ENCODE measurements at regions not wholly inside any gene's neighbourhood (a gene's known extent, or its start where the extent isn't known, plus 50 kb on each side); places are given as distances from the start of the nearest gene placed in this dataset.

DNA sequence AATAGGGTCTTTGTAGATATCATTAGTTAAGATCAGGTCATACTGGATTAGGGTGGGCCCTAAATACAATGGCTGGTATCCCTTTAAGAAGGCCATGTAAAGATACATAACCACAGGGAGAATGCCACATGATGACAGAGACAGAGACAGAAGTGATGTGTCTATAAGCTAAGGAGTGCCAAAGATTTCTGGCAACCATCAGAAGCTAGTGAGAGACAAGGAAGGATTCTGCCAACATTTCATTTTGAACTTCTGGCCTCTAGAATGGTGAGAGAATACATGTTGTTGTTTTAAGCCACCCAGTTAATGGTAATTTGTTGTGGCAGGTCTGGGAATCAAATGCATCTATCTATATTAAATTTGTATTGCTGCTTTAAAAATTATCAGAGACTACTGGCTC, 185.5 kb upstream of the CYRIA start:
- Histone ChIP-seq H3K4me1 (ENCODE audit: low read depth) (no peaks in the 10 kb centered on the region), H3K4me3 (no peak overlapping the region), H3K36me3 (no peaks in the 10 kb centered on the region), H3K27ac (no peak overlapping the region), H3K9me3 (ENCODE audit: low read depth) (no peaks in the 10 kb centered on the region), H3K27me3 (no peaks in the 10 kb centered on the region)
- DNase-seq (ENCODE audit: low read depth in 1 of 2, low spot score in 1 of 2) = no peak
- TF ChIP-seq, protein P1, sequence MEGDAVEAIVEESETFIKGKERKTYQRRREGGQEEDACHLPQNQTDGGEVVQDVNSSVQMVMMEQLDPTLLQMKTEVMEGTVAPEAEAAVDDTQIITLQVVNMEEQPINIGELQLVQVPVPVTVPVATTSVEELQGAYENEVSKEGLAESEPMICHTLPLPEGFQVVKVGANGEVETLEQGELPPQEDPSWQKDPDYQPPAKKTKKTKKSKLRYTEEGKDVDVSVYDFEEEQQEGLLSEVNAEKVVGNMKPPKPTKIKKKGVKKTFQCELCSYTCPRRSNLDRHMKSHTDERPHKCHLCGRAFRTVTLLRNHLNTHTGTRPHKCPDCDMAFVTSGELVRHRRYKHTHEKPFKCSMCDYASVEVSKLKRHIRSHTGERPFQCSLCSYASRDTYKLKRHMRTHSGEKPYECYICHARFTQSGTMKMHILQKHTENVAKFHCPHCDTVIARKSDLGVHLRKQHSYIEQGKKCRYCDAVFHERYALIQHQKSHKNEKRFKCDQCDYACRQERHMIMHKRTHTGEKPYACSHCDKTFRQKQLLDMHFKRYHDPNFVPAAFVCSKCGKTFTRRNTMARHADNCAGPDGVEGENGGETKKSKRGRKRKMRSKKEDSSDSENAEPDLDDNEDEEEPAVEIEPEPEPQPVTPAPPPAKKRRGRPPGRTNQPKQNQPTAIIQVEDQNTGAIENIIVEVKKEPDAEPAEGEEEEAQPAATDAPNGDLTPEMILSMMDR (IDR thresholded peaks at IDR 0.05; ENCODE audit: low read depth, low read length) = no peak

DNA sequence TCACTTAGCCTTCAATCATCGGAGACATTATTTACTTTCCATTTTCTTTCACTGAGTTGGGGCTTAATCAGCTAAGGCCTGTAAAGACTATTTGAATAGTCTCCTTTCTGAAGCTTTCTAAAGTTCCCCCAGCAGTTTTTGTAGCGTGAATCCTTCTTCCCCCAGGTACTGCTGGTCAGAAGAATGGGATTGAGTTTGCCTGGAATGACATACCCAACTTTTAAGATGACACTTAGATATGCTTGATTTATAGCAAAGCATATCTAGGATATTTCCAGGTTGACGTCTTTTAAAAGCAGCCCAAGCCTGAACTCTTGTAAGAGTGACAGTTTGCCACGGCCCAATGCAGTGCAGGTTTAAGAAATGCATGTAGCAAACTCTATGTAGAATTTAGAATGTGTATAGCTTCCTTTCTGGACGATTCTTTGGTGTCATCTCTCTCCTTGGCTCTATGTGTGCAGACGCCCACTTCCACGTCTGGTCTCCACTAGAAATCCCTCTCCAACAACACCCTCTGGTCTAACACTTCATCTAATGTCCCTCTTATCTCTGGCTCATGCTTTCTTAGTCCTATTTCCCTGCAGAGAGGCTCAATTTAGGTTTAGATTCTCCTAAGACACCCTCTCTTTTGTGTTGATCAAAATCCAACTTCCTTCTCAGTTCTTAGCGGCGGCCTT, 175.0 kb upstream of the CYRIA start:
- Histone ChIP-seq H3K9me3 (ENCODE audit: low read depth) (no peaks in the 10 kb centered on the region), H3K27me3 (no peaks in the 10 kb centered on the region), H3K27ac (no peak overlapping the region), H3K4me1 (ENCODE audit: low read depth) (no peaks in the 10 kb centered on the region), H3K36me3 (no peaks in the 10 kb centered on the region), H3K4me3 (no peak overlapping the region)
- TF ChIP-seq, protein P1 (IDR thresholded peaks at IDR 0.05; ENCODE audit: low read depth, low read length) = no peak
- DNase-seq (ENCODE audit: low read depth in 1 of 2, low spot score in 1 of 2) = no peak

DNA sequence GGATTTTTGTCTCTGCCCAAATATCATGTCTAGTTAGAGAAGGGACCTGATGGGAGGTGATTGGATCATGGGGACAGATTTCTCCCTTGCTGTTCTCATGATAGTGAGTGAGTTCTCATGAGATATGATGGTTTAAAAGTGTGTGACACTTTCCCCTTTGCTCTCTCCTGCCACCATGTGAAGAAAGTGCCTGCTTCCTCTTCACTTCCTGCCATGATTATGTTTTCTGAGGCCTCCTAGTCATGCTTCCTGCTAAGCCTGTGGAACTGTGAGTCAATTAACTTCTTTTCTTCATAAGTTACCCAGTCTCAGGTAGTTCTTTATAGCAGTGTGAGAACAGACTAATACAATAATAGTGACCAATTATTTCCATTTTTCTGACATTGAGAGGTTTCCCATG, 167.3 kb upstream of the CYRIA start:
- TF ChIP-seq, protein P1 (IDR thresholded peaks at IDR 0.05; ENCODE audit: low read depth, low read length) = no peak
- DNase-seq (ENCODE audit: low read depth in 1 of 2, low spot score in 1 of 2) = no peak

DNA sequence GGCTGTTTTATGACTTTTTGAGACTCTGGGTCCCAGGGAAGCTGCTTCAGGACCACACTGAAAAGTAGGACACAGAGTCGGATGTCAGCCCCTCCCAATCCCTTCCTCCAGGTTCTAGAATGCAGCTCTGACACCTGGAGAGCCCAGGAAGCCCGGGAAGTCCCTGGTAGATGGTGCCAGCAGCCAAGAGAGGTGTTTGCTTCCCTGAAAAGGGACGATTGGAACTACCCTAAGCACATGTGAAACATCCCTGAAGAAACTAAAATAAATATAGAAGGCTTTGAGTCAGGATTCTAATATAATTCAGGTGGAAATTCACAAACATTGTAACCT, 163.2 kb upstream of the CYRIA start:
- Histone ChIP-seq H3K4me1 (ENCODE audit: low read depth) (no peaks in the 10 kb centered on the region), H3K36me3 (no peaks in the 10 kb centered on the region), H3K9me3 (ENCODE audit: low read depth) (no peaks in the 10 kb centered on the region), H3K27me3 (no peaks in the 10 kb centered on the region), H3K4me3 (no peak overlapping the region), H3K27ac (no peak overlapping the region)
- TF ChIP-seq, protein P1 (IDR thresholded peaks at IDR 0.05; ENCODE audit: low read depth, low read length) = no peak
- no peak for DNase-seq (ENCODE audit: low read depth in 1 of 2, low spot score in 1 of 2)

More for the DNA sequence above, 167.3 kb upstream of the CYRIA start:
- no peaks in the 10 kb centered on the region for H3K27me3 ChIP-seq
- H3K9me3 ChIP-seq (ENCODE audit: low read depth) = no peaks in the 10 kb centered on the region
- no peaks in the 10 kb centered on the region for H3K4me1 ChIP-seq (ENCODE audit: low read depth)
- no peak overlapping the region for H3K4me3 ChIP-seq
- no peak overlapping the region for H3K27ac ChIP-seq
- no peaks in the 10 kb centered on the region for H3K36me3 ChIP-seq

DNA sequence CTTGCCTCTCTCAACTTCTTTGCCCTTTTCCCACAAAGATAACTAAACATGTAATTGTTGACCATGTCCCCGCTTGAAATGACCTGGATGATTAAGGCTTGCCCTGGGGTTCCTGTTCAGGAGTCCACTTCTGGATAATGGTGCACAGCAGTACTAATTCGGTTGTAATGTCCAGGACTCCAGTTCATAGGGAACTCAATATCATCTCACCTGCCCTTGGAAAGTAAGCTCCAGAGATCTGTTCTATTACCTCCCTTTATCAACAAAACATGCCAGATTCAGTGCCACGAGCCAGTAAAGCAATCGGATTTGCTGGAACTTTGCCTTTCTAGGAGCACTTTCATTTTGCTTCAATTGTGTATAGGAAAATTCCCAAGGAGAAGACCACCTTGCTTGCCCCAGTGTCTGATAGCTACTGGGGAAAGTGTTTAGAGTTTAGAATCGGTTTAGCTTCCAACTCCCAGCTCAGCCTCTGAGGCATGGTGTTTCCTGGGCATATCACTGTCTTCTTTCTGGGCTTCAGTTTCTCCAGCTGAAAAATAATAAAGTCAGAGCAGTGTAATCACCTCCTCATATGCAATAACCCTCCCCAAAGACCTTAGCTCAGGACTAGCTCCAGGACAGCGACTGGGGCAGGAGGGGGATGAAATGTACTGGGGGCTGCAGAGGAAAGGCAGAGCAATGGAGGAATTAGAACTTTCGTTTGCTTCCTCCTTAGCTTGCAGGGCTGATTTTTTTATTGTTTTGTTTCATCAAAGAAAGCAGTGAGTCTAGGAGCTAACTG, 162.6 kb upstream of the CYRIA start:
- H3K27me3 ChIP-seq = no peaks in the 10 kb centered on the region
- H3K27ac ChIP-seq = no peak overlapping the region
- peak in 1 of 2 donors; percentile 4 for DNase-seq (ENCODE audit: low read depth in 1 of 2, low spot score in 1 of 2)
- no peak overlapping the region for H3K4me3 ChIP-seq
- H3K4me1 ChIP-seq (ENCODE audit: low read depth) = no peaks in the 10 kb centered on the region
- H3K9me3 ChIP-seq (ENCODE audit: low read depth) = no peaks in the 10 kb centered on the region
- TF ChIP-seq, protein P1 (IDR thresholded peaks at IDR 0.05; ENCODE audit: low read depth, low read length) = no peak
- no peaks in the 10 kb centered on the region for H3K36me3 ChIP-seq

Measured in cardiac muscle cell (in vitro differentiated cells and primary cell).